ENCODE measurements at regions not wholly inside any gene's neighbourhood (a gene's known extent, or its start where the extent isn't known, plus 50 kb on each side); places are given as distances from the start of the nearest gene placed in this dataset.
"Not testable (repeated sequence)": the region's sequence is repeated elsewhere in the genome, so short reads cannot be mapped to it uniquely, and the experiment has no call there.

- H3K4me3 ChIP-seq (ENCODE audit: extremely low read depth, insufficient read depth, low read length, poor library complexity, severe bottlenecking) = no peak overlapping the region
- no peaks in the 10 kb centered on the region for H3K9me3 ChIP-seq (ENCODE audit: control insufficient read depth, low read length)
- H3K36me3 ChIP-seq (ENCODE audit: control insufficient read depth, insufficient read depth, low read length) = no peaks in the 10 kb centered on the region
- no peaks in the 10 kb centered on the region for H3K4me1 ChIP-seq (ENCODE audit: control insufficient read depth, insufficient read depth, low read length, poor library complexity, severe bottlenecking)
- WGBS, 2 experiments (ENCODE audit: insufficient coverage in 2 of 2) = 80% methylated on average over 1 of the region's 6 CpGs; no CpG with 5 or more reads in 1 of the 2 experiments
- no peak overlapping the region for H3K27ac ChIP-seq (ENCODE audit: low read depth, low read length, severe bottlenecking)
Measured at GRCh38 chr12:83763425-83763824, 1076.7 kb downstream of the TMTC2 start.

GRCh38 chr12:83759906-83760305, 1073.2 kb downstream of the TMTC2 start:
- Histone ChIP-seq H3K4me1 (ENCODE audit: control insufficient read depth, insufficient read depth, low read length, poor library complexity, severe bottlenecking) (no peaks in the 10 kb centered on the region), H3K27ac (ENCODE audit: low read depth, low read length, severe bottlenecking) (no peak overlapping the region), H3K36me3 (ENCODE audit: control insufficient read depth, insufficient read depth, low read length) (no peaks in the 10 kb centered on the region), H3K9me3 (ENCODE audit: control insufficient read depth, low read length) (no peaks in the 10 kb centered on the region), H3K4me3 (ENCODE audit: extremely low read depth, insufficient read depth, low read length, poor library complexity, severe bottlenecking) (no peak overlapping the region)
- WGBS, 2 experiments (ENCODE audit: insufficient coverage in 2 of 2) = no CpG with 5 or more reads among the region's 2 CpGs

GRCh38 chr12:83758888-83759631, 1072.4 kb downstream of the TMTC2 start:
- Histone ChIP-seq H3K36me3 (ENCODE audit: control insufficient read depth, insufficient read depth, low read length) (no peaks in the 10 kb centered on the region), H3K9me3 (ENCODE audit: control insufficient read depth, low read length) (no peaks in the 10 kb centered on the region), H3K27ac (ENCODE audit: low read depth, low read length, severe bottlenecking) (no peak overlapping the region), H3K4me1 (ENCODE audit: control insufficient read depth, insufficient read depth, low read length, poor library complexity, severe bottlenecking) (no peaks in the 10 kb centered on the region), H3K4me3 (ENCODE audit: extremely low read depth, insufficient read depth, low read length, poor library complexity, severe bottlenecking) (no peak overlapping the region)
- 63% methylated on average over 1 of the region's 5 CpGs; no CpG with 5 or more reads in 1 of the 2 experiments for WGBS, 2 experiments (ENCODE audit: insufficient coverage in 2 of 2)

- Histone ChIP-seq H3K36me3 (ENCODE audit: control insufficient read depth, insufficient read depth, low read length) (no peaks in the 10 kb centered on the region), H3K9me3 (ENCODE audit: control insufficient read depth, low read length) (no peaks in the 10 kb centered on the region), H3K27ac (ENCODE audit: low read depth, low read length, severe bottlenecking) (no peak overlapping the region), H3K4me3 (ENCODE audit: extremely low read depth, insufficient read depth, low read length, poor library complexity, severe bottlenecking) (no peak overlapping the region), H3K4me1 (ENCODE audit: control insufficient read depth, insufficient read depth, low read length, poor library complexity, severe bottlenecking) (no peaks in the 10 kb centered on the region)
- no CpG with 5 or more reads among the region's 1 CpG for WGBS, 2 experiments (ENCODE audit: insufficient coverage in 2 of 2)
Measured at GRCh38 chr12:83753904-83754303, 1067.2 kb downstream of the TMTC2 start.

- no CpG with 5 or more reads among the region's 3 CpGs for WGBS, 2 experiments (ENCODE audit: insufficient coverage in 2 of 2)
- H3K36me3 ChIP-seq (ENCODE audit: control insufficient read depth, insufficient read depth, low read length) = no peaks in the 10 kb centered on the region
- no peak overlapping the region for H3K27ac ChIP-seq (ENCODE audit: low read depth, low read length, severe bottlenecking)
- H3K9me3 ChIP-seq (ENCODE audit: control insufficient read depth, low read length) = no peaks in the 10 kb centered on the region
- no peaks in the 10 kb centered on the region for H3K4me1 ChIP-seq (ENCODE audit: control insufficient read depth, insufficient read depth, low read length, poor library complexity, severe bottlenecking)
- H3K4me3 ChIP-seq (ENCODE audit: extremely low read depth, insufficient read depth, low read length, poor library complexity, severe bottlenecking) = no peak overlapping the region
Measured at GRCh38 chr12:83753205-83753604, 1066.5 kb downstream of the TMTC2 start.

GRCh38 chr12:83739607-83740006, 1052.9 kb downstream of the TMTC2 start:
- no peaks in the 10 kb centered on the region for H3K9me3 ChIP-seq (ENCODE audit: control insufficient read depth, low read length)
- no peaks in the 10 kb centered on the region for H3K36me3 ChIP-seq (ENCODE audit: control insufficient read depth, insufficient read depth, low read length)
- H3K27ac ChIP-seq (ENCODE audit: low read depth, low read length, severe bottlenecking) = no peak overlapping the region
- H3K4me3 ChIP-seq (ENCODE audit: extremely low read depth, insufficient read depth, low read length, poor library complexity, severe bottlenecking) = no peak overlapping the region
- 91 to 96% methylated on average over 3 of the region's 3 CpGs for WGBS, 2 experiments (ENCODE audit: insufficient coverage in 2 of 2)
- H3K4me1 ChIP-seq (ENCODE audit: control insufficient read depth, insufficient read depth, low read length, poor library complexity, severe bottlenecking) = no peaks in the 10 kb centered on the region

- Histone ChIP-seq H3K9me3 (ENCODE audit: control insufficient read depth, low read length) (peaks cover 15% of the 10 kb centered on the region), H3K36me3 (ENCODE audit: control insufficient read depth, insufficient read depth, low read length) (no peaks in the 10 kb centered on the region), H3K27ac (ENCODE audit: low read depth, low read length, severe bottlenecking) (no peak overlapping the region), H3K4me3 (ENCODE audit: extremely low read depth, insufficient read depth, low read length, poor library complexity, severe bottlenecking) (no peak overlapping the region), H3K4me1 (ENCODE audit: control insufficient read depth, insufficient read depth, low read length, poor library complexity, severe bottlenecking) (no peaks in the 10 kb centered on the region)
- WGBS, 2 experiments (ENCODE audit: insufficient coverage in 2 of 2) = 76 to 86% methylated on average over 2 to 3 of the region's 3 CpGs
Measured at GRCh38 chr12:83710851-83711250, 1024.1 kb downstream of the TMTC2 start.

GRCh38 chr12:83709899-83710298, 1023.2 kb downstream of the TMTC2 start:
- Histone ChIP-seq H3K4me3 (ENCODE audit: extremely low read depth, insufficient read depth, low read length, poor library complexity, severe bottlenecking) (no peak overlapping the region), H3K36me3 (ENCODE audit: control insufficient read depth, insufficient read depth, low read length) (no peaks in the 10 kb centered on the region), H3K27ac (ENCODE audit: low read depth, low read length, severe bottlenecking) (no peak overlapping the region), H3K4me1 (ENCODE audit: control insufficient read depth, insufficient read depth, low read length, poor library complexity, severe bottlenecking) (no peaks in the 10 kb centered on the region), H3K9me3 (ENCODE audit: control insufficient read depth, low read length) (peaks cover 15% of the 10 kb centered on the region)

GRCh38 chr12:83700838-83701237, 1014.1 kb downstream of the TMTC2 start:
- Histone ChIP-seq H3K36me3 (ENCODE audit: control insufficient read depth, insufficient read depth, low read length) (no peaks in the 10 kb centered on the region), H3K4me1 (ENCODE audit: control insufficient read depth, insufficient read depth, low read length, poor library complexity, severe bottlenecking) (no peaks in the 10 kb centered on the region), H3K27ac (ENCODE audit: low read depth, low read length, severe bottlenecking) (no peak overlapping the region), H3K4me3 (ENCODE audit: extremely low read depth, insufficient read depth, low read length, poor library complexity, severe bottlenecking) (no peak overlapping the region), H3K9me3 (ENCODE audit: control insufficient read depth, low read length) (no peaks in the 10 kb centered on the region)
- no CpG with 5 or more reads among the region's 2 CpGs for WGBS, 2 experiments (ENCODE audit: insufficient coverage in 2 of 2)

- not testable (repeated sequence) for H3K9me3 ChIP-seq (ENCODE audit: control insufficient read depth, low read length); H3K4me1 ChIP-seq (ENCODE audit: control insufficient read depth, insufficient read depth, low read length, poor library complexity, severe bottlenecking); H3K4me3 ChIP-seq (ENCODE audit: extremely low read depth, insufficient read depth, low read length, poor library complexity, severe bottlenecking); H3K36me3 ChIP-seq (ENCODE audit: control insufficient read depth, insufficient read depth, low read length); H3K27ac ChIP-seq (ENCODE audit: low read depth, low read length, severe bottlenecking)
- 80 to 94% methylated on average over 4 to 7 of the region's 13 CpGs for WGBS, 2 experiments (ENCODE audit: insufficient coverage in 2 of 2)
Measured at GRCh38 chr12:83696311-83696710, 1009.6 kb downstream of the TMTC2 start.

- H3K27ac ChIP-seq (ENCODE audit: low read depth, low read length, severe bottlenecking) = no peak overlapping the region
- H3K36me3 ChIP-seq (ENCODE audit: control insufficient read depth, insufficient read depth, low read length) = no peaks in the 10 kb centered on the region
- H3K4me3 ChIP-seq (ENCODE audit: extremely low read depth, insufficient read depth, low read length, poor library complexity, severe bottlenecking) = no peak overlapping the region
- no peaks in the 10 kb centered on the region for H3K4me1 ChIP-seq (ENCODE audit: control insufficient read depth, insufficient read depth, low read length, poor library complexity, severe bottlenecking)
- H3K9me3 ChIP-seq (ENCODE audit: control insufficient read depth, low read length) = no peaks in the 10 kb centered on the region
Measured at GRCh38 chr12:83691730-83692129, 1005.0 kb downstream of the TMTC2 start.

Data from mesodermal cell (in vitro differentiated cells).